HCT116 (cell line): ENCODE measurements at regions not wholly inside any gene's neighbourhood (a gene's known extent, or its start where the extent isn't known, plus 50 kb on each side); places are given as distances from the start of the nearest gene placed in this dataset.

Experiments used
- ATAC-seq: fragments of 200-7000 bp; cut with Tn5 transposase; 2 replicates; pipeline ENCODE4 v1.9.1; 2020; ENCODE audit warnings: mild to moderate bottlenecking, moderate library complexity
- BruUV-seq: library from RNA; stranded (reverse); fragments of 400-500 nt; replicated peaks from 2 replicates; lab custom pipeline; 2021; lab: Mats Ljungman, UMichigan
- CTCF ChIA-PET: fragments of 300-600 bp; sonication (Branson Sonifier 250); formaldehyde crosslinking; loops from one replicate; lab custom pipeline; 2021; ENCODE audit warnings: antibody characterized with exemption; lab: Charles Lee
- POLR2A ChIA-PET: fragments of 300-600, 350-600 bp; sonication (Branson Sonifier 250); formaldehyde crosslinking; loops from one replicate; lab custom pipeline; 2021; ENCODE audit warnings: antibody characterized with exemption; lab: Charles Lee
- RAD21 ChIA-PET, 2 experiments: fragments of 300-600 bp; sonication (Branson Sonifier 250); formaldehyde crosslinking; loops; one replicate each; lab custom pipeline; 2023; ENCODE audit warnings: low total read pairs in 2 of 2; ENCODE audit not compliant: uncharacterized antibody in 2 of 2, unreplicated experiment in 2 of 2, low non-redundant PET in 1 of 2; lab: Charles Lee
- DNase-seq: peaks from one replicate; pipeline ENCODE4 v3.0.0-alpha.2; 2010; ENCODE audit warnings: low read depth, low spot score
- H2AFZ ChIP-seq: fragments of 200-600 bp; shearing (Covaris generic), sonication (generic); 2 replicates; pipeline ENCODE4 v1.6.1; 2017; ENCODE audit warnings: low read depth, mixed run types, mixed read lengths, antibody characterized with exemption, low read length; ENCODE audit not compliant: poor library complexity, severe bottlenecking
- H3K27ac ChIP-seq: 2 replicates; pipeline ENCODE4 v1.5.1; 2012; ENCODE audit warnings: low read depth, low read length
- H3K27me3 ChIP-seq: fragments of 200-600 bp; sonication (generic); 2 replicates; pipeline ENCODE4 v1.6.1; 2016; ENCODE audit warnings: mixed run types, low read length, mixed read lengths; ENCODE audit not compliant: insufficient read depth
- H3K36me3 ChIP-seq, 2 experiments: fragments of 200-500 bp in 1 of 2; fragments of 200-600 bp in 1 of 2; sonication (Bioruptor generic) in 1 of 2; sonication (generic) in 1 of 2; 2 replicates each; pipeline versions ENCODE4 v1.5.1 to v1.6.1; 2014 to 2016; ENCODE audit warnings: low read length in 2 of 2, inconsistent platforms in 1 of 2, mixed read lengths in 1 of 2, mixed run types in 1 of 2; ENCODE audit not compliant: insufficient read depth in 2 of 2, control insufficient read depth in 1 of 2
- H3K4me1 ChIP-seq, 2 experiments: fragments of 200-600 bp in 1 of 2; sonication (generic) in 1 of 2; 2 replicates each; pipeline versions ENCODE4 v1.5.1 to v1.6.1; 2012 to 2017; ENCODE audit warnings: low read length in 2 of 2, inconsistent platforms in 1 of 2, mild to moderate bottlenecking in 1 of 2, mixed read lengths in 1 of 2, mixed run types in 1 of 2, moderate library complexity in 1 of 2; ENCODE audit not compliant: insufficient read depth in 2 of 2, control insufficient read depth in 1 of 2
- H3K4me2 ChIP-seq: fragments of 200-600 bp; sonication (generic); 2 replicates; pipeline ENCODE4 v1.6.1; 2017; ENCODE audit warnings: mixed run types, low read length, mixed read lengths
- H3K4me3 ChIP-seq, 2 experiments: fragments of 200-600 bp in 1 of 2; sonication (generic) in 1 of 2; replicated peaks in 1 of 2; 2 replicates each; pipeline ENCODE4 v1.5.1; 2011 to 2016; ENCODE audit warnings: low read length in 2 of 2, control low read depth in 1 of 2, low read depth in 1 of 2, mild to moderate bottlenecking in 1 of 2, mixed read lengths in 1 of 2, mixed run types in 1 of 2
- H3K79me2 ChIP-seq: fragments of 200-600 bp; sonication (generic); 2 replicates; pipeline ENCODE4 v1.6.1; 2017; ENCODE audit warnings: mild to moderate bottlenecking, mixed run types, low read length, moderate library complexity, mixed read lengths; ENCODE audit not compliant: insufficient read depth
- H3K9ac ChIP-seq: fragments of 200-600 bp; sonication (generic); 2 replicates; pipeline ENCODE4 v1.6.1; 2016; ENCODE audit warnings: low read length, mixed read lengths
- H3K9me2 ChIP-seq: fragments of 200-600 bp; sonication (generic), shearing (Covaris generic); 2 replicates; pipeline ENCODE4 v1.6.1; 2017; ENCODE audit warnings: mixed run types, mild to moderate bottlenecking, moderate library complexity; ENCODE audit not compliant: insufficient read depth
- H3K9me3 ChIP-seq, 2 experiments: fragments of 200-500 bp in 1 of 2; fragments of 200-600 bp in 1 of 2; sonication (Bioruptor generic) in 1 of 2; sonication (generic) in 1 of 2; 2 replicates each; pipeline ENCODE4 v1.6.1; 2014 to 2017; ENCODE audit warnings: low read length in 2 of 2, mixed read lengths in 2 of 2, inconsistent platforms in 1 of 2, low read depth in 1 of 2, mild to moderate bottlenecking in 1 of 2, mixed run types in 1 of 2, moderate library complexity in 1 of 2; ENCODE audit not compliant: control insufficient read depth in 1 of 2, insufficient read depth in 1 of 2
- H4K20me1 ChIP-seq: fragments of 200-600 bp; sonication (generic), shearing (Covaris generic); 2 replicates; pipeline ENCODE4 v1.6.1; 2017; ENCODE audit warnings: mixed run types, mild to moderate bottlenecking, moderate library complexity; ENCODE audit not compliant: insufficient read depth
- CBX3 ChIP-seq: IDR thresholded peaks from 2 replicates; pipeline ENCODE4 v1.6.1; 2012; ENCODE audit warnings: low read depth
- CEBPB ChIP-seq: IDR thresholded peaks from 2 replicates; pipeline ENCODE4 v1.6.1; 2012; ENCODE audit warnings: low read depth
- EGR1 ChIP-seq: IDR thresholded peaks from 2 replicates; pipeline ENCODE4 v1.6.1; 2012; ENCODE audit warnings: low read depth
- ELF1 ChIP-seq: IDR thresholded peaks from 2 replicates; pipeline ENCODE4 v1.6.1; 2012; ENCODE audit warnings: low read depth, borderline replicate concordance
- JUND ChIP-seq: IDR thresholded peaks from 2 replicates; pipeline ENCODE4 v1.6.1; 2012
- POLR2A ChIP-seq: IDR thresholded peaks from 2 replicates; pipeline ENCODE4 v1.7.0; 2011; ENCODE audit warnings: borderline replicate concordance; ENCODE audit not compliant: insufficient read depth, insufficient read length; ENCODE audit errors: extremely low read depth
- POLR2AphosphoS5 ChIP-seq: IDR thresholded peaks from 2 replicates; pipeline ENCODE4 v1.6.1; 2011; ENCODE audit warnings: mild to moderate bottlenecking, low read depth, low read length, moderate library complexity
- RAD21 ChIP-seq: IDR thresholded peaks from 2 replicates; pipeline ENCODE4 v1.6.1; 2012; ENCODE audit warnings: low read depth, mild to moderate bottlenecking
- SRF ChIP-seq: IDR thresholded peaks from 2 replicates; pipeline ENCODE4 v1.6.1; 2012; ENCODE audit warnings: low read depth
- TCF7L2 ChIP-seq: IDR thresholded peaks from 2 replicates; pipeline ENCODE4 v1.7.0; 2011; ENCODE audit warnings: borderline replicate concordance, inconsistent platforms; ENCODE audit not compliant: insufficient read depth, insufficient read length; ENCODE audit errors: extremely low read depth
- YY1 ChIP-seq: IDR thresholded peaks from 2 replicates; pipeline ENCODE4 v1.6.1; 2011; ENCODE audit warnings: low read length, low read depth, moderate library complexity, mild to moderate bottlenecking; ENCODE audit not compliant: insufficient replicate concordance; ENCODE audit errors: extremely low read depth
- ZNF274 ChIP-seq: fragments of 200-500 bp; sonication (Bioruptor generic); IDR thresholded peaks from 2 replicates; pipeline ENCODE4 v1.6.1; 2014; ENCODE audit warnings: mild to moderate bottlenecking, low read depth, low read length, inconsistent platforms
- intact Hi-C: fragments of 100-400 bp; cut with micrococcal nuclease; formaldehyde crosslinking; loops from 2 replicates; pipeline ENCODE4 v1.10.0; 2022
- TF ChIP-seq, protein P1 (sequence below): IDR thresholded peaks from 2 replicates; pipeline ENCODE4 v1.6.1; 2011; ENCODE audit warnings: mild to moderate bottlenecking, low read length, moderate library complexity; ENCODE audit not compliant: insufficient replicate concordance; ENCODE audit errors: extremely low read depth
- TF ChIP-seq, protein P2 (sequence below): IDR thresholded peaks from 2 replicates; pipeline ENCODE4 v1.6.1; 2012
- TF ChIP-seq, protein P3 (sequence below): IDR thresholded peaks from 2 replicates; pipeline ENCODE4 v1.6.1; 2012; ENCODE audit warnings: low read depth

DNA sequence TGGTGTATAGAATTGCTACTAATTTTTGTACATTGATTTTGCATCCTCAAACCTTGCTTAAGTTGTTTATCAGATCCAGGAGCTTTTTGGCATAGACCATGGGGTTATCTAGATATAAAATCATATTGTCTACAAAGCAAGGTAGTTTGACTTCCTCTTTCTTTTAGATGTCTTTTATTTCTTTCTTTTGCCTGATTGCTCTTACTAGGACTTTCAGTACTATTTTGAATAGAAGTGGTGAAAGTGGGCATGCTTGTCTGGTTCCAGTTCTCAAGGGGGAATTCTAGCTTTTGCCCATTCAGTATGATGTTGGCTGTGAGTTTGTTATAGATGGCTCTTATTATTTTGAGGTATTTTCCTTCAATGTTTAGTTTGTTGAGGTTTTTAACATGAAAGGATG is 187.9 kb upstream of the LCORL start:
- H3K79me2 ChIP-seq, result no peaks in the 10 kb centered on the region
- ChIA-PET CTCF (no interaction called here), RAD21 (no interaction called here), POLR2A (no interaction called here)
- intact Hi-C loops, result no loop called here
- H3K4me2 ChIP-seq, result no peak overlapping the region
- no peak overlapping the region for H3K4me3 ChIP-seq
- H3K9ac ChIP-seq, result no peak overlapping the region
- H3K27me3 ChIP-seq, result 0 out of 2 replicates have a peak, but pooled peaks cover 6% of the 10 kb centered on the region
- H3K9me2 ChIP-seq, result no peaks in the 10 kb centered on the region
- no peak for TF ChIP-seq ELF1
- no peak for TF ChIP-seq CEBPB
- no peak for TF ChIP-seq POLR2A
- TF ChIP-seq, protein P1, sequence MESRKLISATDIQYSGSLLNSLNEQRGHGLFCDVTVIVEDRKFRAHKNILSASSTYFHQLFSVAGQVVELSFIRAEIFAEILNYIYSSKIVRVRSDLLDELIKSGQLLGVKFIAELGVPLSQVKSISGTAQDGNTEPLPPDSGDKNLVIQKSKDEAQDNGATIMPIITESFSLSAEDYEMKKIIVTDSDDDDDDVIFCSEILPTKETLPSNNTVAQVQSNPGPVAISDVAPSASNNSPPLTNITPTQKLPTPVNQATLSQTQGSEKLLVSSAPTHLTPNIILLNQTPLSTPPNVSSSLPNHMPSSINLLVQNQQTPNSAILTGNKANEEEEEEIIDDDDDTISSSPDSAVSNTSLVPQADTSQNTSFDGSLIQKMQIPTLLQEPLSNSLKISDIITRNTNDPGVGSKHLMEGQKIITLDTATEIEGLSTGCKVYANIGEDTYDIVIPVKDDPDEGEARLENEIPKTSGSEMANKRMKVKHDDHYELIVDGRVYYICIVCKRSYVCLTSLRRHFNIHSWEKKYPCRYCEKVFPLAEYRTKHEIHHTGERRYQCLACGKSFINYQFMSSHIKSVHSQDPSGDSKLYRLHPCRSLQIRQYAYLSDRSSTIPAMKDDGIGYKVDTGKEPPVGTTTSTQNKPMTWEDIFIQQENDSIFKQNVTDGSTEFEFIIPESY, result no peak
- TF ChIP-seq TCF7L2, result no peak
- no peak for TF ChIP-seq JUND
- TF ChIP-seq YY1, result no peak
- TF ChIP-seq SRF, result no peak
- no peak for TF ChIP-seq RAD21
- TF ChIP-seq POLR2AphosphoS5, result no peak
- TF ChIP-seq, protein P2, sequence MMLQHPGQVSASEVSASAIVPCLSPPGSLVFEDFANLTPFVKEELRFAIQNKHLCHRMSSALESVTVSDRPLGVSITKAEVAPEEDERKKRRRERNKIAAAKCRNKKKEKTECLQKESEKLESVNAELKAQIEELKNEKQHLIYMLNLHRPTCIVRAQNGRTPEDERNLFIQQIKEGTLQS, result no peak
- TF ChIP-seq CBX3, result no peak
- TF ChIP-seq, protein P3, sequence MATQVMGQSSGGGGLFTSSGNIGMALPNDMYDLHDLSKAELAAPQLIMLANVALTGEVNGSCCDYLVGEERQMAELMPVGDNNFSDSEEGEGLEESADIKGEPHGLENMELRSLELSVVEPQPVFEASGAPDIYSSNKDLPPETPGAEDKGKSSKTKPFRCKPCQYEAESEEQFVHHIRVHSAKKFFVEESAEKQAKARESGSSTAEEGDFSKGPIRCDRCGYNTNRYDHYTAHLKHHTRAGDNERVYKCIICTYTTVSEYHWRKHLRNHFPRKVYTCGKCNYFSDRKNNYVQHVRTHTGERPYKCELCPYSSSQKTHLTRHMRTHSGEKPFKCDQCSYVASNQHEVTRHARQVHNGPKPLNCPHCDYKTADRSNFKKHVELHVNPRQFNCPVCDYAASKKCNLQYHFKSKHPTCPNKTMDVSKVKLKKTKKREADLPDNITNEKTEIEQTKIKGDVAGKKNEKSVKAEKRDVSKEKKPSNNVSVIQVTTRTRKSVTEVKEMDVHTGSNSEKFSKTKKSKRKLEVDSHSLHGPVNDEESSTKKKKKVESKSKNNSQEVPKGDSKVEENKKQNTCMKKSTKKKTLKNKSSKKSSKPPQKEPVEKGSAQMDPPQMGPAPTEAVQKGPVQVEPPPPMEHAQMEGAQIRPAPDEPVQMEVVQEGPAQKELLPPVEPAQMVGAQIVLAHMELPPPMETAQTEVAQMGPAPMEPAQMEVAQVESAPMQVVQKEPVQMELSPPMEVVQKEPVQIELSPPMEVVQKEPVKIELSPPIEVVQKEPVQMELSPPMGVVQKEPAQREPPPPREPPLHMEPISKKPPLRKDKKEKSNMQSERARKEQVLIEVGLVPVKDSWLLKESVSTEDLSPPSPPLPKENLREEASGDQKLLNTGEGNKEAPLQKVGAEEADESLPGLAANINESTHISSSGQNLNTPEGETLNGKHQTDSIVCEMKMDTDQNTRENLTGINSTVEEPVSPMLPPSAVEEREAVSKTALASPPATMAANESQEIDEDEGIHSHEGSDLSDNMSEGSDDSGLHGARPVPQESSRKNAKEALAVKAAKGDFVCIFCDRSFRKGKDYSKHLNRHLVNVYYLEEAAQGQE, result no peak
- no peak for TF ChIP-seq ZNF274
- TF ChIP-seq EGR1, result no peak
- H3K4me1 ChIP-seq, result no peaks in the 10 kb centered on the region
- ATAC-seq (no peak), DNase-seq (no peak)
- no peak overlapping the region for H2AFZ ChIP-seq
- no TSS peak for BruUV-seq
- no peak overlapping the region for H3K27ac ChIP-seq
- no peaks in the 10 kb centered on the region for H3K36me3 ChIP-seq
- H3K9me3 ChIP-seq, result no peaks in the 10 kb centered on the region
- H4K20me1 ChIP-seq, result no peaks in the 10 kb centered on the region
